SK-N-MC (cell line): ENCODE measurements at regions not wholly inside any gene's neighbourhood (a gene's known extent, or its start where the extent isn't known, plus 50 kb on each side); places are given as distances from the start of the nearest gene placed in this dataset.

Experiments used
- DNase-seq: peaks from one replicate; pipeline ENCODE4 v3.0.0-alpha.2; 2011; ENCODE audit warnings: low read depth, low spot score
- H3K27ac ChIP-seq: fragments of 200-600 bp; sonication (generic); 2 replicates; pipeline ENCODE4 v1.5.1; 2016; ENCODE audit warnings: mixed run types
- H3K36me3 ChIP-seq: fragments of 200-600 bp; sonication (generic); 2 replicates; pipeline ENCODE4 v1.6.1; 2017; ENCODE audit warnings: antibody characterized with exemption, low read length, mixed read lengths; ENCODE audit not compliant: insufficient read depth
- H3K4me3 ChIP-seq: fragments of 200-600 bp; sonication (generic); 2 replicates; pipeline ENCODE4 v1.5.1; 2016
- H3K9ac ChIP-seq: fragments of 200-600 bp; sonication (generic); 2 replicates; pipeline ENCODE4 v1.8.0; 2017; ENCODE audit warnings: mixed run types, mixed read lengths; ENCODE audit not compliant: insufficient read length
- H3K9me3 ChIP-seq: fragments of 200-600 bp; sonication (generic); 2 replicates; pipeline ENCODE4 v1.6.1; 2017; ENCODE audit warnings: low read depth, mild to moderate bottlenecking, antibody characterized with exemption, low read length, moderate library complexity, mixed read lengths
- EZH2 ChIP-seq: fragments of 200-600 bp; sonication (generic); IDR thresholded peaks from one replicate; pipeline ENCODE4 v1.6.1; 2017; ENCODE audit warnings: antibody characterized with exemption
- FOXP2 ChIP-seq: optimal IDR thresholded peaks from 2 replicates; pipeline ENCODE3; 2011; ENCODE audit warnings: mild to moderate bottlenecking, moderate library complexity; ENCODE audit not compliant: insufficient read depth; ENCODE audit errors: extremely low read length, control extremely low read depth
- POLR2AphosphoS5 ChIP-seq: IDR thresholded peaks from 2 replicates; pipeline ENCODE4 v1.6.1; 2012; ENCODE audit warnings: mild to moderate bottlenecking, low read depth, low read length, borderline replicate concordance

- no peaks in the 10 kb centered on the region for H3K36me3 ChIP-seq
- H3K9ac ChIP-seq: no peak overlapping the region
- TF ChIP-seq EZH2: no peak
- TF ChIP-seq POLR2AphosphoS5: no peak
- TF ChIP-seq FOXP2: no peak
- H3K27ac ChIP-seq: no peak overlapping the region
- H3K9me3 ChIP-seq: no peaks in the 10 kb centered on the region
- no peak for DNase-seq
- no peak overlapping the region for H3K4me3 ChIP-seq
Measured at GRCh38 chr15:92705764-92706163, 50.2 kb upstream of the FAM174B start.

GRCh38 chr15:92706201-92706600, 50.6 kb upstream of the FAM174B start:
- DNase-seq: no peak
- Histone ChIP-seq H3K9me3 (no peaks in the 10 kb centered on the region), H3K4me3 (no peak overlapping the region), H3K36me3 (no peaks in the 10 kb centered on the region), H3K27ac (no peak overlapping the region), H3K9ac (no peak overlapping the region)
- TF ChIP-seq POLR2AphosphoS5: no peak
- no peak for TF ChIP-seq EZH2
- no peak for TF ChIP-seq FOXP2

GRCh38 chr15:92707880-92708551, 52.4 kb upstream of the FAM174B start:
- Histone ChIP-seq H3K36me3 (no peaks in the 10 kb centered on the region), H3K27ac (no peak overlapping the region), H3K9me3 (no peaks in the 10 kb centered on the region), H3K4me3 (no peak overlapping the region), H3K9ac (no peak overlapping the region)
- TF ChIP-seq EZH2: no peak
- no peak for TF ChIP-seq FOXP2
- TF ChIP-seq POLR2AphosphoS5: no peak
- DNase-seq: no peak

- no peak for TF ChIP-seq EZH2
- no peak for TF ChIP-seq POLR2AphosphoS5
- no peak for TF ChIP-seq FOXP2
- Histone ChIP-seq H3K27ac (no peak overlapping the region), H3K36me3 (no peaks in the 10 kb centered on the region), H3K9ac (no peak overlapping the region), H3K9me3 (no peaks in the 10 kb centered on the region), H3K4me3 (no peak overlapping the region)
- no peak for DNase-seq
Measured at GRCh38 chr15:92708635-92709034, 53.1 kb upstream of the FAM174B start.

- Histone ChIP-seq H3K36me3 (no peaks in the 10 kb centered on the region), H3K9ac (no peak overlapping the region), H3K9me3 (no peaks in the 10 kb centered on the region), H3K4me3 (no peak overlapping the region), H3K27ac (no peak overlapping the region)
- TF ChIP-seq EZH2 (no peak), POLR2AphosphoS5 (no peak), FOXP2 (no peak)
- DNase-seq: peak; percentile 51
Measured at GRCh38 chr15:92709110-92709790, 53.7 kb upstream of the FAM174B start.

GRCh38 chr15:92711457-92711831, 55.9 kb upstream of the FAM174B start:
- H3K9me3 ChIP-seq: no peaks in the 10 kb centered on the region
- H3K9ac ChIP-seq: no peak overlapping the region
- TF ChIP-seq EZH2 (no peak), FOXP2 (no peak), POLR2AphosphoS5 (no peak)
- DNase-seq: no peak
- no peaks in the 10 kb centered on the region for H3K36me3 ChIP-seq
- H3K4me3 ChIP-seq: no peak overlapping the region
- H3K27ac ChIP-seq: no peak overlapping the region

- Histone ChIP-seq H3K4me3 (peak overlapping the region; percentile 76), H3K27ac (no peak overlapping the region), H3K9me3 (no peaks in the 10 kb centered on the region), H3K9ac (no peak overlapping the region), H3K36me3 (no peaks in the 10 kb centered on the region)
- DNase-seq: no peak
- TF ChIP-seq EZH2 (no peak), FOXP2 (no peak), POLR2AphosphoS5 (no peak)
Measured at GRCh38 chr15:92714077-92714476, 58.5 kb upstream of the FAM174B start.

- no peak overlapping the region for H3K27ac ChIP-seq
- no peaks in the 10 kb centered on the region for H3K36me3 ChIP-seq
- peak overlapping the region; percentile 58 for H3K9ac ChIP-seq
- TF ChIP-seq POLR2AphosphoS5 (0 out of 2 replicates have a peak, but pooled peaks have one; percentile 21), EZH2 (no peak)
- no peak for DNase-seq
- peak overlapping the region; percentile 76 for H3K4me3 ChIP-seq
- no peaks in the 10 kb centered on the region for H3K9me3 ChIP-seq
Measured at GRCh38 chr15:92714477-92715401, 59.2 kb upstream of the FAM174B start.
